CD4-positive, alpha-beta T cell treated with Interleukin-17A for 1 hour (primary cell): ENCODE measurements at regions not wholly inside any gene's neighbourhood (a gene's known extent, or its start where the extent isn't known, plus 50 kb on each side); places are given as distances from the start of the nearest gene placed in this dataset.

ENCODE experiments used
- DNase-seq: peaks from one replicate; pipeline ENCODE4 v3.0.0-alpha.2; 2020

- no peak for DNase-seq
Observed at GRCh38 chr18:72692086-72692485, 147.9 kb upstream of the CBLN2 start.

- DNase-seq, result no peak
Observed at GRCh38 chr18:72687736-72688135, 143.6 kb upstream of the CBLN2 start.

DNA sequence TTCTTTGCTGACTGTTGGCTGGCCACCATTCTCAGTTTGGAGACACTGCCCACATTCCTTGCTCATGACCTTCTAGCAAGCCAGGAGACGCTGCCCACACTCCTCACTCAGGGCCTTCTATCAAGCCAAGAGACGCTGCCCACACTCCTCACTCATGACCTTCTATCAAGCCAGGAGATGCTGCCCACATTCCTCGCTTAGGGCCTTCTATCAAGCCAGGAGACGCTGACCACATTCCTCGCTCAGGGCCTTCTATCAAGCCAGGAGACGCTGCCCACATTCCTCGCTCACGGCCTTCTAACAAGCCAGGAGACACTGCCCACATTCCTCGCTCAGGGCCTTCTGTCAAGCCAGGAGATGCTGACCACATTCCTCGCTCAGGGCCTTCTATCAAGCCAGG, 131.3 kb upstream of the CBLN2 start:
- DNase-seq, result no peak

DNA sequence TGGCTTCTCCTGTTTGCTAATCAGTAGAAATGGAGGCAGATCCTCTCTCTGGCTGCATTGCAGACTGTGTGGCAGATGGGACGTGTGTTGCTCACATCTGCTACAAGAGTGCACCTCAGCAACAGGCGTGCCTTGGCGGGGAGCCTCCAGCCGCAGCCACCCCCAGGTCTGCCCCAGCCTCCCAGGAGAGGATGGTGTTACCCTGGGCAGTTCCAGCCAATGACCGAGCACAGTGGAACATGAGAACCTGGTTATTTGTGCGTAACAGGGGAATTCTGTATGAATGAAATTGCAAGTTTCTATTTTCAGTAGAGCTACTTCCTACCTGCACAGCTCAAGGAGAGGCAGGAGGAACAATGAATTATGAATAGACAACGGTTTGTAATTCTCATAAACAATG, 130.6 kb upstream of the CBLN2 start:
- no peak for DNase-seq

GRCh38 chr18:72673242-72673641, 129.1 kb upstream of the CBLN2 start:
- DNase-seq, result no peak

GRCh38 chr18:72672364-72673184, 128.4 kb upstream of the CBLN2 start:
- DNase-seq, result no peak

DNA sequence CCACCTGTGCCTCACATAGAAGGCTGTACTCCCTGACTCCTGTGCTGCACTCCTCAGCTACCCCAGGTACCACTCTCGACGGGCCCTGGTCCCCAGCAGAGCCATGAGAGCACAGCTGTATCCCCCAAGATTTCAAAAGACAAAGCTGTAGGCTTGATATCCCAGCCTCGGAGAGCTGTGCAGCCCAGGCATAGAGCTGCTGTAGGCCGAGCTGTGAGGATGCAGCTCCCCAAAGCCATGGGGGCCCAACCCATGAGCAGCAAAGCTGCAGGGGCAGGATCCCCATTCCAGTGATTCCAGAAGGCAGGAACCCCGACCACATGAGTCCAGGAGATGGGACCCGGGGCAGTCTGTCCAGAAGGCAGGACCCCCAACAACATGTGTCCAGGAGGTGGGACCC, 123.8 kb upstream of the CBLN2 start:
- no peak for DNase-seq

DNA sequence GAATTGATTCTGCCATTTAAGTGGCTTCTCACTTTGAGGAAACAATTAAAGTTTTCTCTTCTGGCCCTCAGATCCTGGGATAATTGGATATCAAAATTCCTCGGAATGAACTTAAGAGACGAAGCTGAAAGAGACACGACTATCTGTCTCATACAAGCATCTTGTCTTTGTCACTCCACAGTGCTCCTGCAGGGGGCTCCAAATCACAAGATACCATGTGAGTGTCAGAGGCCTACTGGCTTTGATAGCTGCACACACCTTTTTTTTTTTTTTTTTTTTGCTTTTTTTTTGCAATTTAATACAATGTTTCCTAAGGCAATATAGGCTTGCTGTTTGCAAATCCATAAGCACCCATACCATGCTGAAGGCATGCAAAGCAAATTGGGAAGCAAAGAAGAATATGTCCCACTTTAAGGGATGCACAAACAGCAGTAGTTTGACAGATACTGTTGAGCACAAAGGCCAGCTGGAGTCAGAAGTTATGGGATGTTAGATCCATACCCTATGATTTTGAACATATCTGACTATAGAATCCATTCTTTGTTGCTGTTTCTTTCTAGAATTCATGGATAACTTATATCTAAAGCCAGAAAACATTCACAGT, 109.0 kb upstream of the CBLN2 start:
- peak; percentile 14 for DNase-seq

DNA sequence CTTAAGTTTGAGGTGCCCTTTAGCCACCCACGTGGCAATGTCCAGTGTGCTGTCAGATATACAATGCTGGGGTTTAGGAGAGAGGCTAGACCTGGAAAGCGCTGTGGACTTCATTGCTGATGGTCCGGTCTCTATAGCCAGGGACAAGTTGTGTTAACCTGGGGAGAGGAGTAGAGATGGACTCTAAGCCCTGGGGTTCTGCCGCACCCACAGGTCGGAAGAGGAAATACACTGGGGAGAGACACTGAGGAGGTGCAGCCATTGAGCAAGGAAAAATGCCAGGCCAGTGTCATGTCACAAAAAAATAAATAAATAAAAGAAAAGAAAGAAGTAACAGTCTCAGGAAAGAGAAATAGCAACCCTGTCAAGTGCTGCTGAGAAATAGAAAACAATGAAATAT, 106.9 kb upstream of the CBLN2 start:
- no peak for DNase-seq

- no peak for DNase-seq
Observed at GRCh38 chr18:72648481-72648960, 104.4 kb upstream of the CBLN2 start.

- DNase-seq, result no peak
Observed at GRCh38 chr18:72648079-72648478, 103.9 kb upstream of the CBLN2 start.

DNA sequence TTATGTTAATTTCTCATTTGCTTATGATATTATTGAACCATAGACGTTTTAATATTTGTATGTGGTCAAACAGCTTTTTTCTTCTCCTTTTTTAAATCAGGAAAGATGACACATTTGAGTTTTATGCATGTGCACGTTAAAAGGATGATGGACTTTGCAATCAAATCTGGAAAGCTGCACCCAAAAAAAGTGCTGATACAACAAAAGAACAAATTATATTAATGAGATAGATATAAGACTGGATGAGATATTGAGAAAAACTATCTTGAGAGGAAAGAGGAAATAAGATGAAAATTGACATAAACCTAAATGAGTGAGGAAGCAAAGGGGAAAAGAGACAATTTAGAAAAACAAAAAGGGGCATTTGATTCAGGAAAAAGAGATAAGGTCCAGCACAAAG, 96.4 kb upstream of the CBLN2 start:
- no peak for DNase-seq

GRCh38 chr18:72638376-72638775, 94.2 kb upstream of the CBLN2 start:
- DNase-seq, result no peak

- DNase-seq, result no peak
Observed at GRCh38 chr18:72637721-72638120, 93.6 kb upstream of the CBLN2 start.

DNA sequence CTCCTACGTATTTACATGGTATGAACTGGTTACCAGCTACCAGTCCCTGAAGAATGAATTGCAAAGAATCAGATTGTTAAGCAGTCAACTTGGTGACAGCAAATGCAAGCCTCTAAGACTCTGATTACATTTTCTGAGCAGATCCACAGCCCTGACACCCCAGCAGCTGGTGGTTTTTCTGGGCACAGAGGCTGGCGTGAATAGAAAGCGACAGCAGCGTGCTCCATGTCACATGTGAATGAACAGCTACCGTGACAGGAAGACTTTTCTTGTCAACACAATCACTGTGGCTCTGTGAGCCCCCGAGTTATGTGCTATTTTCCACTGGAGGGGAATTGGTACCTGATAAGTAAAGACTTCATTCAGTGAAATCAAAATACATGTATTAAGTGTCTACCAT, 93.2 kb upstream of the CBLN2 start:
- DNase-seq, result no peak

DNA sequence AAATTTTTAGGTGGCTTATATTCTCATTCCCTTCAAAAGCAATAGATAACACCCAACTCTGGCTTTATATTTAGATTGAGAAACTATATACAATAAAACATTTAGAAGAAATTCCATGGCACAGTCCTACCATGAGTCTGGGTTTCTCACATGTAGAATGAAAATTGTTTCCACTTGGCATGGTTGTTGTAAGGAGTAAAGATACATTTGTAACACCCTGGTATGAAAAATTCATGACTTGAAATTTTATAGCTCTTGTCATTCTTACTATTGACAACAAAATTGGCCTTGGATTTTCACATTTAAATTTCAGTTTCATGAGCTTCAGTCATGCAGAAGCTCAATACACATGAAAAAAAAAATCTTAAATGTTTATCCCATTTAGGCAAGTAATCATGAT, 92.5 kb upstream of the CBLN2 start:
- no peak for DNase-seq

DNA sequence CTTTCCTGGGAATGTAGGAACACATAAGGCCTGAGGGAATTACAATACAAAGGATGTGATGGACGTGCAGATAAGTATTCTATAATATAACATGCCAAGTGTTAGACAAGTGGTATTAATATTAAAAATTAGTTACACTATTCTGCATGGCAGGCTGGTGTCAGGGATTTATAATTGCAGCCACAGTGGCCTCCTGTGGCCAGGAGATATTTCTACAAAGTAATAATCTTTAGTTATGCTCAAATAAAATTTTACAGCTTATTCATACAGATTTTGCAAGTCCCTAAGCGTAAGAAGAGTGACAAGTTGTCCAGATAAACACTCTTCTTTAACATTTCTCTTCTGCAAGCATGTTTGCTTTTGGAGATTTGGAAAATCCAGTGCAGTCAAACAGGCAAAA, 90.4 kb upstream of the CBLN2 start:
- DNase-seq, result no peak

DNA sequence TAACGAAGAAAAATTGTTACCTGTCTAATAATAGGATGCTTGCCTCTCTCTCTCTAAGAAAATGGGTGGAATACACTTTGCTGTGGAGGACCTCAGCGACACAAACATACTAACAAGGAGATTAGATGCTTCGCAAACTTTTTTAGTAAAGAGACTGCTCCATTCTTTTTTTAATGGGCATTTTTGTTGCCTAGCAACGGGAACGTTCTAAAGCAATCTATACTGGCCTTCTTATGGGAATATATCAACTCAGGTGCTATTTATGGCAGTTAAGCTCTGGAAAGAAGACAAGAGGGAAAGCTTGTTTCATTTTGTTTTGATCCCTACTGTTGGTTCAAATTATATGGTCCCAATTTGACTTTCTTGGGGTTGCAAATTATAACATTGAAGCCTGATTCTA, 86.8 kb upstream of the CBLN2 start:
- DNase-seq, result no peak

DNA sequence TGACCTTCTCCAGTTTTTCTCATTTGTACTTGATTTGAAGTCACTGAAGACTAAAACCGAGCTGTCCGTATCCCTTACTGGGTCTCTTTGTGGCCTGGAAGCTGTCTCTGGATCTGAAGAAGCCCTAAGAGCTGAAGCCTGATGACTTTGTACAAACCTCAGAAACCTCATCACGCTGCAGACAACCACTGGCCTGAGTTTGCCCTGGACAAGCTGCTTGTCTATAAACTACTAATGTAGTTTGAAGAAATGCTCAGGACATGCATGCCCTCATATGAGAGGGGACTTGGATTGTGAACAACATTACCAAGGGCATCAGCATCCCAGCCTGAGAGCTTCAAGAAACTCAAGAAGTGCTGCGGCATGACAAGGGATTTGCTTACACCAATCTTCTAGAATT, 79.3 kb upstream of the CBLN2 start:
- DNase-seq, result no peak

DNA sequence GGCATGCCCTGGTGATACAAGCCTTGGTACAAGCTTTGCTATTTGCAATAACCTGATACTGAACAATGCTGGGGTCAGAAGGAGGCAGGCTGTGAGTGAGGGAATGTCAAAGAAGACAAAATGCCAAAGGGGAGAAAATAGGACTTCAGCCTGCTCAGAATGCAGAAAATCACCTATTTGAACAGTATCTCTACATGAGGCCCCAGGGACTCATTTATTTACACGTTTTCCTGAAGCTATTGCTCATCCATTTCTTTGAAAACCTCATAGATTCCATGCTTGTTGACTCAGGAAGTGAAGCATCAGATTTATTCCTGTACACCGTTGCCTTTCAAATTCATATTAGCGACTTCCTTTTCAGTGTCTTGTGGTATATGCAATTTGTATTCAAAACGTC, 69.4 kb upstream of the CBLN2 start:
- DNase-seq, result no peak

DNA sequence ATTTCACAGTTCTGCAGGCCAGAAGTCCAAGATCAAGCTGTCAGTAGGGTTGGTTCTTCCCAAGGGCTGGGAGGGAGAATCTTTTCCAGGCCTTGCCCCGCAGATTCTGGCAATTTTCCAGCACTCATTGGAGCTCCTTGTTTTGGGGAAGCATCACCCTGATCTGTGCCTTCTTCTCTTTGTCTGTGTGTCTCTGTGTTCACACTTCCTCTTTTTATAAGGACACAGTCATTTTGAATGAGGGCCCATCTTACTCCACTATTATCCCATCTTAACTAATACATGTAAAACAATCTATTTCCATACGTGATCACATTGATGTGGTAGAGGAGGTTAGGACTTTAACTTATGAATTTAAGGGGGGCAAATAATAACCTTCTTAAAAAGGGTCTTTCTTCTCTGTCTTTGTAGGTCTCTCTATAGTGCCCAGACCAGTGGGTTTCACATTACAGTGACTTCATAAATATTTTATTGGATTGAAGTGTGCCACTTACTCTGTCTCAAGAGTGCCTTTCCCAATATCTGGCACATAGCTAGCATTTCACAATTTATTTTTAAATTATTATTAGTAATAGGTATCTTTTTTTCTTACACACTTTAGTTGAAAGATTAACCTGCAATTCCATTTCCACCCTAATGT, 68.9 kb upstream of the CBLN2 start:
- no peak for DNase-seq

DNA sequence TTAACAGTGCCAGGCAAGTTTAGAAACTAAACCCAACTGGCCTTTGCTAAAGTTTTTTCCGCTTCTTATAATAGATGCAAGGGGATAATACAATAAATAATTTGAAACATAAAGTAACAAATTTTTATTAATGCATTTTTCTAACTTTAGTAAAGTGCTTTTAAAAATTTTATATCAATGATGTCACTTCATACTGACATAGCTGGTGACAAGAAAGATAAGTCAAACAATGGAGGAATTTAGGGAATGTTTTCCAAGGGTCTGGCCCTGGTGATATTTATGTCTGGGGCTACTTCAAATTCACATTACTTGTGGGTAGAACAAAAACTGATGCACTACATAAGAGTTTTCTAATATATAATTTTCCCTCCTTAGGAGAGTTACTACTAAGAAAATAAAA, 61.2 kb upstream of the CBLN2 start:
- no peak for DNase-seq

- no peak for DNase-seq
Observed at GRCh38 chr18:72601944-72602343, 57.8 kb upstream of the CBLN2 start.

DNA sequence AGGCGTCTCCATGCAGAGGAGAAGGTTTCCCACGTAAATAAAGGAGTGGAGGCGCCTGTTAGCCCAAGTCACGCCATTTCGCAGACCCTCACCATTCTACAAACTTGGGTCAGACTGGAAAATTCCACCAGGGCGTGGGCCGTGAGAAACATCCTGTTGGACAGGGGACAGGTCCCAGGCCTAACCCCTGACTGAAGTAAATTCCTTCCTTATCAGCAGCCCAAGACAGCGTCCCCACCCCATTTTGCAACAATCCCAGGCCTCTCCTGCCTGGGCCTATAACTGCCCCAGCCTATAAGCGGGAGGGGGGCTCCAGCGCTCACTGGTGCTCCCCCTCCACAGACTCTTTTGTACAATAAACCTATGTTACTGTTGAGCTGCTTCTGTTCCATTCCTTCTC, 57.3 kb upstream of the CBLN2 start:
- DNase-seq, result no peak
